Vagina (tissue), 2 donors: ENCODE measurements at regions not wholly inside any gene's neighbourhood (a gene's known extent, or its start where the extent isn't known, plus 50 kb on each side); places are given as distances from the start of the nearest gene placed in this dataset.

Experiments
- POLR2A ChIP-seq, 2 donors: fragments of 450-650 bp; IDR thresholded peaks; one replicate each; pipeline ENCODE4 v1.6.1; 2017; ENCODE audit warnings: antibody characterized with exemption in 2 of 2, mild to moderate bottlenecking in 2 of 2, moderate library complexity in 2 of 2
- POLR2AphosphoS5 ChIP-seq, 2 donors: sonication (generic); formaldehyde crosslinking; IDR thresholded peaks; one replicate each; pipeline ENCODE4 v1.9.0; 2017; ENCODE audit warnings: antibody characterized with exemption in 2 of 2, mild to moderate bottlenecking in 2 of 2, low read depth in 1 of 2; ENCODE audit not compliant: insufficient read depth in 1 of 2
- TF ChIP-seq, protein P1 (sequence below), 3 experiments: fragments of 450-650 bp in 2 of 3; fragments of 200-600 bp in 1 of 3; sonication (generic) in 1 of 3; IDR thresholded peaks; one replicate each; pipeline ENCODE4 v1.5.1; 2017 to 2019; ENCODE audit warnings: antibody characterized with exemption in 3 of 3, mild to moderate bottlenecking in 2 of 3, moderate library complexity in 2 of 3

DNA sequence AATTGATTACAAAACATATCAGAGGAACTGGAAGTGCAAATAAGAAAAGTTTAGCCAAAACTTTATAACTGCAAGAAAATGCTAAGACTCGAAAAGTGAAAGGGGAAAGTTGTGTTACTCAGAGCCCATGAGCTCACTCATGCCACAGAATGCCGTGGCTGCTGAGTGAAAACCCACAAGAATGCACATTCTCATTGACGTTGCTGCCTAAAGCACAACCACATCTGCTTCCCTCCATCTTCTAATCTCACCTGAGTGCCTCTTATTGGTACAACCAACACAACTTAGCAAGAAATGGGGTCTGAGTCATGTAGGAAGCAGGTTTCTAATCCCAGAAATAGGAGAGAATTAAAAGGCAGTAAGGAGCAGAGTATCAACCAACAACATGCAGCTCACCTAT, 259.7 kb downstream of the LNPK start:
- TF ChIP-seq, protein P1, sequence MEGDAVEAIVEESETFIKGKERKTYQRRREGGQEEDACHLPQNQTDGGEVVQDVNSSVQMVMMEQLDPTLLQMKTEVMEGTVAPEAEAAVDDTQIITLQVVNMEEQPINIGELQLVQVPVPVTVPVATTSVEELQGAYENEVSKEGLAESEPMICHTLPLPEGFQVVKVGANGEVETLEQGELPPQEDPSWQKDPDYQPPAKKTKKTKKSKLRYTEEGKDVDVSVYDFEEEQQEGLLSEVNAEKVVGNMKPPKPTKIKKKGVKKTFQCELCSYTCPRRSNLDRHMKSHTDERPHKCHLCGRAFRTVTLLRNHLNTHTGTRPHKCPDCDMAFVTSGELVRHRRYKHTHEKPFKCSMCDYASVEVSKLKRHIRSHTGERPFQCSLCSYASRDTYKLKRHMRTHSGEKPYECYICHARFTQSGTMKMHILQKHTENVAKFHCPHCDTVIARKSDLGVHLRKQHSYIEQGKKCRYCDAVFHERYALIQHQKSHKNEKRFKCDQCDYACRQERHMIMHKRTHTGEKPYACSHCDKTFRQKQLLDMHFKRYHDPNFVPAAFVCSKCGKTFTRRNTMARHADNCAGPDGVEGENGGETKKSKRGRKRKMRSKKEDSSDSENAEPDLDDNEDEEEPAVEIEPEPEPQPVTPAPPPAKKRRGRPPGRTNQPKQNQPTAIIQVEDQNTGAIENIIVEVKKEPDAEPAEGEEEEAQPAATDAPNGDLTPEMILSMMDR (IDR thresholded peaks at IDR 0.05), result no peak
- TF ChIP-seq POLR2AphosphoS5 (IDR thresholded peaks at IDR 0.05; ENCODE audit: insufficient read depth in 1 of 2, low read depth in 1 of 2) (no peak), POLR2A (IDR thresholded peaks at IDR 0.05) (no peak)
